Peyer's patch (tissue), 4 donors: ENCODE measurements at regions not wholly inside any gene's neighbourhood (a gene's known extent, or its start where the extent isn't known, plus 50 kb on each side); places are given as distances from the start of the nearest gene placed in this dataset.

Experiments
- DNase-seq, 3 donors: peaks; one replicate each; pipeline ENCODE4 v3.0.0-alpha.2; 2017 to 2019
- H3K27ac ChIP-seq, 4 donors: fragments of 200-600 bp; sonication (generic); one replicate each; pipeline ENCODE4 v1.5.1; 2016 to 2019
- H3K27me3 ChIP-seq, 2 donors: fragments of 200-600 bp; sonication (generic); one replicate each; pipeline ENCODE4 v1.5.1; 2019
- H3K36me3 ChIP-seq, 3 donors: fragments of 200-600 bp; sonication (generic); one replicate each; pipeline ENCODE4 v1.5.1; 2016 to 2019
- H3K4me1 ChIP-seq, 4 donors: fragments of 200-600 bp; sonication (generic); one replicate each; pipeline ENCODE4 v1.5.1; 2016 to 2019
- H3K4me3 ChIP-seq, 4 donors: fragments of 200-600 bp; sonication (generic); 1 replicate in 3 of 4; 2 replicates in 1 of 4; pipeline ENCODE4 v1.5.1; 2016 to 2019; ENCODE audit warnings: mild to moderate bottlenecking in 1 of 4
- H3K9me3 ChIP-seq, 4 donors: fragments of 200-600 bp; sonication (generic); one replicate each; pipeline ENCODE4 v1.5.1; 2016 to 2019; ENCODE audit warnings: mild to moderate bottlenecking in 1 of 4
- POLR2A ChIP-seq, 2 donors: fragments of 450-650 bp; IDR thresholded peaks; one replicate each; pipeline ENCODE4 v1.5.1; 2017; ENCODE audit warnings: antibody characterized with exemption in 2 of 2, mild to moderate bottlenecking in 2 of 2, moderate library complexity in 2 of 2
- TF ChIP-seq, protein P1 (sequence below), 6 experiments: fragments of 450-650 bp in 4 of 6; fragments of 200-600 bp in 2 of 6; sonication (generic) in 1 of 6; IDR thresholded peaks; one replicate each; pipeline ENCODE4 v1.5.1; 2017 to 2019; ENCODE audit warnings: antibody characterized with exemption in 6 of 6, mild to moderate bottlenecking in 3 of 6, moderate library complexity in 1 of 6

DNA sequence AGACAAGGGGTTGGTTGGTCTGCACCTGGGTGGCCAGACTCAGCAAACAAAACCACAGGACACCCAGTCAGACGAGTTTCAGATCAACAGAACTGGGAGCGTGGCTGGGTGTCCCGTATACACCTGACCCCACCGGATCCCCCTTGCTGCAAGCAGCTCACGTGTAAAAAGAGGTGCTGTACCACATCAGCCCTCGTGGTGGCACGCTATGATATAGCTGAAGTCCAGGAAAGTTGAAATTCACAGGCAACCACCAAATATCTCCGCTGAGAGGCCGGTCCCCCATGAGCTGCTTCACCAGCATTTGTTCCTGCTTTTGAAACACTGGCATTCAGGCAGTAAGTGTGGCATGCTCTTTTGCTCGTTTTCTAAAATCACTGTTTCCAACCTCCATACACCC is 92.3 kb downstream of the TUBA3C start:
- no peak for DNase-seq
- H3K27ac ChIP-seq, result no peak overlapping the region

DNA sequence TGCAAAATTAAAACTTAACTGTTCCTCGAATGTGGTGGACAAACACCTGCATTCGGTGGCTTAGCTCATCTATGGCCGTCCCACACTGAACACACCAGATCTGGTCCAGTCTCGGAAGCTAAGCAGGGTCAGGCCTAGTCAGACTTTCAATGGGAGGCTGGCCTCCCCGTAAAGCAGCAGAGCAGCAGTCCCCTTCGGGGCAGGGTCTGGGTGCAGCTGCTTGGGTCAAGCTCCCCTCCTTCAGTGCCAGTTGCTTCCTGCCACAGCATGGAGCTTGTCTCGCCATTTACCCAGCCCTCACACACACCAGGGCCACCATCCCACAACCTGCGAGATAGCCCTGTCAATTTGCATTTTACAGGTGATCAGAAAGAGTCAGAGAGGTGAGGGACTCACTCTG is 93.2 kb downstream of the TUBA3C start:
- no peaks in the 10 kb centered on the region for H3K36me3 ChIP-seq
- H3K27ac ChIP-seq, result no peak overlapping the region
- no peak for TF ChIP-seq POLR2A (IDR thresholded peaks at IDR 0.05)
- TF ChIP-seq, protein P1, sequence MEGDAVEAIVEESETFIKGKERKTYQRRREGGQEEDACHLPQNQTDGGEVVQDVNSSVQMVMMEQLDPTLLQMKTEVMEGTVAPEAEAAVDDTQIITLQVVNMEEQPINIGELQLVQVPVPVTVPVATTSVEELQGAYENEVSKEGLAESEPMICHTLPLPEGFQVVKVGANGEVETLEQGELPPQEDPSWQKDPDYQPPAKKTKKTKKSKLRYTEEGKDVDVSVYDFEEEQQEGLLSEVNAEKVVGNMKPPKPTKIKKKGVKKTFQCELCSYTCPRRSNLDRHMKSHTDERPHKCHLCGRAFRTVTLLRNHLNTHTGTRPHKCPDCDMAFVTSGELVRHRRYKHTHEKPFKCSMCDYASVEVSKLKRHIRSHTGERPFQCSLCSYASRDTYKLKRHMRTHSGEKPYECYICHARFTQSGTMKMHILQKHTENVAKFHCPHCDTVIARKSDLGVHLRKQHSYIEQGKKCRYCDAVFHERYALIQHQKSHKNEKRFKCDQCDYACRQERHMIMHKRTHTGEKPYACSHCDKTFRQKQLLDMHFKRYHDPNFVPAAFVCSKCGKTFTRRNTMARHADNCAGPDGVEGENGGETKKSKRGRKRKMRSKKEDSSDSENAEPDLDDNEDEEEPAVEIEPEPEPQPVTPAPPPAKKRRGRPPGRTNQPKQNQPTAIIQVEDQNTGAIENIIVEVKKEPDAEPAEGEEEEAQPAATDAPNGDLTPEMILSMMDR (IDR thresholded peaks at IDR 0.05), result no peak
- H3K4me3 ChIP-seq, result no peak overlapping the region
- H3K4me1 ChIP-seq, result no peaks in the 10 kb centered on the region
- H3K9me3 ChIP-seq, result peaks cover 0 to 5% (median 0%) of the 10 kb centered on the region in 4 donors
- no peaks in the 10 kb centered on the region for H3K27me3 ChIP-seq
- no peak for DNase-seq

More for the DNA sequence above, 92.3 kb downstream of the TUBA3C start:
- H3K9me3 ChIP-seq, result peaks cover 0 to 5% (median 0%) of the 10 kb centered on the region in 4 donors
- TF ChIP-seq POLR2A (IDR thresholded peaks at IDR 0.05), result no peak
- TF ChIP-seq, protein P1 (IDR thresholded peaks at IDR 0.05), result no peak
- no peaks in the 10 kb centered on the region for H3K27me3 ChIP-seq
- no peaks in the 10 kb centered on the region for H3K36me3 ChIP-seq
- H3K4me1 ChIP-seq, result no peaks in the 10 kb centered on the region
- H3K4me3 ChIP-seq, result no peak overlapping the region

DNA sequence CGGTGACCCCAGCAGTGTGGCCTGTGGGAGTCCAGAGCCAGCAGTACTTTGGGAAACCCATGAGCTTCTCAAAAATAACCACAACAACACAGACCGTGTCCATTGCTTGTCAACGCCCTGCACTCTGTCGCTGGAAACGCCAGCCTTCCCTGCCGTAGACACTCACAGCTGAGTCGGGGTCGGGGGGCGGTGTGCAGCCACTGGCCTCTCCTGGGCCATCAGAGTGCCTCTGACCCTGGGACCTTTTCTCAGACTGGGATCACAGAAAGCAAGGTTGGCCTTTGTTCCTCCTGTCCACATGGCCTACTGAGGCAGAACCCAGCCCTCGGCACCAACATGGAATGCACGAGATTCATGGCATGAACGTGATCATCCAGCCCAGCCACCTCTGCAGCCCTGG is 95.7 kb downstream of the TUBA3C start:
- H3K27ac ChIP-seq, result no peak overlapping the region
- H3K4me1 ChIP-seq, result no peaks in the 10 kb centered on the region
- no peaks in the 10 kb centered on the region for H3K36me3 ChIP-seq
- H3K9me3 ChIP-seq, result peaks cover 0 to 5% (median 0%) of the 10 kb centered on the region in 4 donors
- no peaks in the 10 kb centered on the region for H3K27me3 ChIP-seq
- no peak for TF ChIP-seq POLR2A (IDR thresholded peaks at IDR 0.05)
- TF ChIP-seq, protein P1 (IDR thresholded peaks at IDR 0.05), result no peak
- H3K4me3 ChIP-seq, result no peak overlapping the region
- DNase-seq, result no peak

- peaks cover 0 to 5% (median 0%) of the 10 kb centered on the region in 4 donors for H3K9me3 ChIP-seq
These were observed 96.4 kb downstream of the TUBA3C start for GRCh38 chr13:19085258-19085657.

GRCh38 chr13:19083340-19083739 is 98.3 kb downstream of the TUBA3C start:
- DNase-seq, result no peak
- H3K9me3 ChIP-seq, result peaks cover 0 to 5% (median 0%) of the 10 kb centered on the region in 4 donors
- H3K36me3 ChIP-seq, result no peaks in the 10 kb centered on the region
- TF ChIP-seq, protein P1 (IDR thresholded peaks at IDR 0.05), result no peak
- no peak for TF ChIP-seq POLR2A (IDR thresholded peaks at IDR 0.05)
- H3K4me3 ChIP-seq, result no peak overlapping the region
- H3K27ac ChIP-seq, result no peak overlapping the region
- H3K27me3 ChIP-seq, result no peaks in the 10 kb centered on the region
- H3K4me1 ChIP-seq, result no peaks in the 10 kb centered on the region

More at GRCh38 chr13:19085258-19085657, 96.4 kb downstream of the TUBA3C start:
- no peaks in the 10 kb centered on the region for H3K36me3 ChIP-seq
- H3K4me3 ChIP-seq, result no peak overlapping the region
- H3K4me1 ChIP-seq, result no peaks in the 10 kb centered on the region
- no peaks in the 10 kb centered on the region for H3K27me3 ChIP-seq
- TF ChIP-seq, protein P1 (IDR thresholded peaks at IDR 0.05), result no peak
- no peak for TF ChIP-seq POLR2A (IDR thresholded peaks at IDR 0.05)
- no peak for DNase-seq
- no peak overlapping the region for H3K27ac ChIP-seq

DNA sequence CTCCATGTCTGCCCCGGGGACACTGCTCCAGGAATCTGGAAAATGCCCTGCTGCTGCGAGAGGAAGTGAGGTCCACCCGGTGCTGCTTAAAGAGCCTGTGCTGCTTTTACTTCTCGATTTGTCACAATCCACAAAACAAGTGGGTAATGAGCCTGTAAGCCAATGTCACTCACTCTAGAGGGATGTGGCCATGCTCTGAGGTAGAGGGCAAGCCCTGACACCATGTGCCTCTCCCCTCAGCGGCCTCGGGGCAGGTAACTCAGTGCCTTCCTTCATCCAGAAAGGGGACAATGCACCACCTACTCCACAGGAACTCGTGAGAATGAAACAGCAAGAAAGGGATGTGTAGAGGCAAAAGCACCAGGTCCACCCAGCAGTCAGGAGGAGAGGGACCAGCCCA is 106.2 kb downstream of the TUBA3C start:
- Histone ChIP-seq H3K27ac (no peak overlapping the region), H3K36me3 (no peaks in the 10 kb centered on the region), H3K4me1 (no peaks in the 10 kb centered on the region), H3K27me3 (no peaks in the 10 kb centered on the region), H3K9me3 (peaks cover 0 to 3% (median 0%) of the 10 kb centered on the region in 4 donors), H3K4me3 (no peak overlapping the region)
- DNase-seq, result no peak
- TF ChIP-seq, protein P1 (IDR thresholded peaks at IDR 0.05), result no peak
- TF ChIP-seq POLR2A (IDR thresholded peaks at IDR 0.05), result no peak
